ENCODE measurements at regions not wholly inside any gene's neighbourhood (a gene's known extent, or its start where the extent isn't known, plus 50 kb on each side); places are given as distances from the start of the nearest gene placed in this dataset.

GRCh38 chr3:95789111-95789510 lies 1025.3 kb upstream of the EPHA6 start:
- Histone ChIP-seq H3K14ac (ENCODE audit: insufficient read length) (no peak overlapping the region), H3K56ac (replicated peaks; ENCODE audit: insufficient read length, low read depth, low read length) (no peak overlapping the region), H3K79me2 (ENCODE audit: control insufficient read depth in 1 of 2, insufficient read depth in 2 of 2, low read length in 2 of 2) (no peaks in the 10 kb centered on the region), H3K23me2 (ENCODE audit: low read depth, low read length) (no peaks in the 10 kb centered on the region), H3K79me1 (ENCODE audit: low read depth, low read length) (no peaks in the 10 kb centered on the region), H3K27ac (ENCODE audit: low read depth, low read length) (no peak overlapping the region), H3K27me3 (replicated peaks in 1 of 4; ENCODE audit: control insufficient read depth in 3 of 4, extremely low read depth in 1 of 4, insufficient read depth in 3 of 4, low read length in 3 of 4) (no peaks in the 10 kb centered on the region), H3K18ac (ENCODE audit: extremely low read depth, low read length) (no peak overlapping the region), H4K91ac (replicated peaks; ENCODE audit: insufficient read length, low read length) (no peak overlapping the region), H2AK5ac (ENCODE audit: low read depth, low read length) (no peak overlapping the region), H2BK20ac (ENCODE audit: low read length) (no peak overlapping the region), H3K4me3 (ENCODE audit: extremely low read depth in 1 of 4, insufficient read depth in 2 of 4, low read depth in 3 of 4, low read length in 4 of 4) (no peak overlapping the region), H3K4ac (replicated peaks; ENCODE audit: insufficient read length, low read depth, low read length) (no peak overlapping the region), H2BK12ac (ENCODE audit: low read depth, low read length) (no peak overlapping the region), H2BK15ac (ENCODE audit: low read length) (no peak overlapping the region), H2AFZ (ENCODE audit: low read length) (no peak overlapping the region), H2BK5ac (ENCODE audit: low read depth, low read length) (no peak overlapping the region), H4K20me1 (replicated peaks in 1 of 2; ENCODE audit: control insufficient read depth in 1 of 2, insufficient read depth in 2 of 2, low read length in 2 of 2) (no peaks in the 10 kb centered on the region), H3K9me3 (ENCODE audit: insufficient read depth in 2 of 2, low read depth in 1 of 2, low read length in 1 of 2) (no peaks in the 10 kb centered on the region), H4K5ac (ENCODE audit: insufficient read length, low read depth, low read length) (no peak overlapping the region), H4K8ac (ENCODE audit: extremely low read depth, insufficient read depth, low read length) (no peak overlapping the region), H3K4me2 (ENCODE audit: insufficient read depth in 1 of 2, low read depth in 2 of 2, low read length in 2 of 2) (no peak overlapping the region), H3K4me1 (replicated peaks in 1 of 4; ENCODE audit: control insufficient read depth in 3 of 4, insufficient read depth in 4 of 4, low read length in 3 of 4) (no peaks in the 10 kb centered on the region), H3K9ac (replicated peaks in 1 of 4; ENCODE audit: extremely low read depth in 1 of 4, low read depth in 3 of 4, low read length in 3 of 4) (no peak overlapping the region), H3K36me3 (ENCODE audit: control insufficient read depth in 2 of 4, insufficient read depth in 4 of 4, low read length in 3 of 4) (no peaks in the 10 kb centered on the region), H3K23ac (ENCODE audit: insufficient read length) (no peak overlapping the region), H2BK120ac (replicated peaks; ENCODE audit: low read depth, low read length) (no peak overlapping the region)
- FAIRE-seq (no peak), DNase-seq (ENCODE audit: low read depth in 1 of 2, low spot score in 2 of 2) (no peak)
- 92% methylated on average over 1 of the region's 1 CpG; no CpG with 5 or more reads in 1 of the 2 experiments for WGBS, 2 experiments (ENCODE audit: extremely low coverage in 1 of 2, insufficient coverage in 1 of 2, insufficient read length in 1 of 2, insufficient replicate concordance in 2 of 2, low coverage in 1 of 2, low lambda C conversion rate in 2 of 2, missing lambda C conversion rate in 1 of 2)
- ChIA-PET POLR2A (ENCODE audit: partially characterized antibody) (no interaction called here), CTCF (ENCODE audit: partially characterized antibody) (no interaction called here)
- no peak for TF ChIP-seq SIN3A (conservative IDR thresholded peaks at IDR 0.05 in 1 of 2, IDR thresholded peaks at IDR 0.05 in 1 of 2; ENCODE audit: low read depth in 1 of 2, low read length in 2 of 2)
- no peak for TF ChIP-seq TCF12 (IDR thresholded peaks at IDR 0.05; ENCODE audit: low read depth, low read length)
- no peak for TF ChIP-seq GTF2F1 (IDR thresholded peaks at IDR 0.05; ENCODE audit: borderline replicate concordance, low read depth, low read length)
- no peak for TF ChIP-seq SP1 (IDR thresholded peaks at IDR 0.05; ENCODE audit: low read depth, low read length)
- TF ChIP-seq CBX5 (IDR thresholded peaks at IDR 0.05; ENCODE audit: low read depth, low read length), result no peak
- TF ChIP-seq, protein P1, sequence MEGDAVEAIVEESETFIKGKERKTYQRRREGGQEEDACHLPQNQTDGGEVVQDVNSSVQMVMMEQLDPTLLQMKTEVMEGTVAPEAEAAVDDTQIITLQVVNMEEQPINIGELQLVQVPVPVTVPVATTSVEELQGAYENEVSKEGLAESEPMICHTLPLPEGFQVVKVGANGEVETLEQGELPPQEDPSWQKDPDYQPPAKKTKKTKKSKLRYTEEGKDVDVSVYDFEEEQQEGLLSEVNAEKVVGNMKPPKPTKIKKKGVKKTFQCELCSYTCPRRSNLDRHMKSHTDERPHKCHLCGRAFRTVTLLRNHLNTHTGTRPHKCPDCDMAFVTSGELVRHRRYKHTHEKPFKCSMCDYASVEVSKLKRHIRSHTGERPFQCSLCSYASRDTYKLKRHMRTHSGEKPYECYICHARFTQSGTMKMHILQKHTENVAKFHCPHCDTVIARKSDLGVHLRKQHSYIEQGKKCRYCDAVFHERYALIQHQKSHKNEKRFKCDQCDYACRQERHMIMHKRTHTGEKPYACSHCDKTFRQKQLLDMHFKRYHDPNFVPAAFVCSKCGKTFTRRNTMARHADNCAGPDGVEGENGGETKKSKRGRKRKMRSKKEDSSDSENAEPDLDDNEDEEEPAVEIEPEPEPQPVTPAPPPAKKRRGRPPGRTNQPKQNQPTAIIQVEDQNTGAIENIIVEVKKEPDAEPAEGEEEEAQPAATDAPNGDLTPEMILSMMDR (IDR thresholded peaks at IDR 0.05; ENCODE audit: control extremely low read depth in 1 of 3, insufficient read depth in 1 of 3, low read depth in 1 of 3, low read length in 3 of 3), result no peak
- no peak for TF ChIP-seq CTBP2 (IDR thresholded peaks at IDR 0.05; ENCODE audit: borderline replicate concordance, insufficient read depth, insufficient read length, low read length)
- no peak for TF ChIP-seq POLR2AphosphoS5 (IDR thresholded peaks at IDR 0.05; ENCODE audit: low read depth, low read length)
- no peak for TF ChIP-seq RNF2 (IDR thresholded peaks at IDR 0.05; ENCODE audit: borderline replicate concordance, low read depth, low read length, missing control alignments, poor library complexity, severe bottlenecking)
- TF ChIP-seq RBBP5 (IDR thresholded peaks at IDR 0.05; ENCODE audit: borderline replicate concordance, low read depth, low read length), result no peak
- TF ChIP-seq CHD1 (IDR thresholded peaks at IDR 0.05; ENCODE audit: low read depth, low read length), result no peak
- TF ChIP-seq YY1 (IDR thresholded peaks at IDR 0.05; ENCODE audit: low read depth, low read length), result no peak
- TF ChIP-seq SIRT6 (IDR thresholded peaks at IDR 0.05; ENCODE audit: low read length), result no peak

All from H1 (cell line).